Activated naive CD8-positive, alpha-beta T cell treated with anti-CD3 and anti-CD28 coated beads, Interleukin-2, amount 50 U/mL, for 16 hours (primary cell): ENCODE measurements at regions not wholly inside any gene's neighbourhood (a gene's known extent, or its start where the extent isn't known, plus 50 kb on each side); places are given as distances from the start of the nearest gene placed in this dataset.
A peak's percentile ranks its signal among the peaks of the same experiment; 100 is the strongest.
"Not testable (repeated sequence)": the region's sequence is repeated elsewhere in the genome, so short reads cannot be mapped to it uniquely, and the experiment has no call there.

ENCODE experiments used
- DNase-seq: peaks from one replicate; pipeline ENCODE4 v3.0.0-alpha.2; 2020; ENCODE audit warnings: low read depth, low spot score

DNA sequence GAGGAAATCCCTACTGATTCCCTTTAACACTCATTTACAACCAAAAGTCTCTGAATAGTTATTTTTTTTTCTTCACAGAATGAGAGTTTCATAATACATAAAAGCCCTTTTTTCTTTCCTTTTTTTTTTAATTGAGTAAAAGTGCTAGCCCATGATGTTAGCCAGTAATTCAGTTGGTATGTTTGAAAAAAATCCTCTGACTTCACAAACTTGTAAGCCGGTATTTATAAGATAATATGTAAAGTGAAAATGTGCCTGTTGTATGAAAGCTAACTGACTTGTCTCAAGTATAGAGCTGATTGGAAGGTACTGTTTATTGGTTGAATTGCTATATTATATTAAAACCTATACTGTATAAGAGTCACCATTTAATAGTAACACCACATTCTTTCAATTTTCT lies 70.2 kb upstream of the NEIL3 start:
- no peak for DNase-seq

DNA sequence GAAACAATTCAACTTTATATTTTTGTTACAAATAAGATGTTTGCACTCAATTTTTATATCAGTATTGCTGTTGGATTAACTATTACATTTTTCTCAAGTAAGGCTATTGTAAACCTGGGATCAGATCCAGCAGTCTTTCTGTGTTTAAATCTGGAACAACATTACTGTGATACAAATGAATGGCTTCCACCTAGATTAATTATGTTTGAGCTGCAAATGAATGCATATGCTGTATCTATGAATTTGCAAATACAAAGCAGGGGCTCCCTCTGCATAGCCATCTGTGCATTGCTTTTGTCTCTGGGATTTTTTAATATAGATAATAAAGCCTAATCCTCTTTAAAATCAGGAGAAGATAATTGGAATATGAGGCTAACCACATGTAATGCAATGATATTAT lies 69.8 kb upstream of the NEIL3 start:
- no peak for DNase-seq

DNA sequence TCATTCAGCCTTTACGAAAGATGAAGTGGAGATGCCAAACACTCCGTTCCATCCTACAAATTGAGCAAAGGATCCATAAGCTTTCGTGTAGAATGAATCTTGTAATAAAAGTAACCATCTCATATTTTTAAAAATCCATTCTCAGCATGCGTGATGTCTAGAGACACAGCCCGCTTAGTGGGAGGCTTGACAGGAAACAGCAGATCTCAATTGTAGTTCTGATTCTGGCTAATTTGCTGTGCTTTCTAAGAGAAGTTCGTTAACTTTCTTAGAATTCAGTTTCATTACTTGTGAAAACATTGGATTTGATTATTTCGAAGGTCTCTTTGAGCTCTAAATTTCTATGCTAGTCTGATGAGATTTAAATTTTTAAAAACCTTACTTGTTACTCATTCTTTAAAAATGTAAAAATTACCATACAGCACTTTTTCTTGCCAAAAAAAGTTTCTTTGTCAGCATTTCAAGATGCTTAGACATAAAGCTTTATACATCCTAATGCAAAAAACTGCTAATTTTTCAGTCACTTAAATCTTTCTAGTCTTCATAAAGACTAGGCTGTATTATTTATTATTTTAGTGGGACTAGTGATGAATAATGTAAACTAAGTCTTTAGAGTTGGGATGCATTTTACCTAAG lies 66.9 kb upstream of the NEIL3 start:
- no peak for DNase-seq

DNA sequence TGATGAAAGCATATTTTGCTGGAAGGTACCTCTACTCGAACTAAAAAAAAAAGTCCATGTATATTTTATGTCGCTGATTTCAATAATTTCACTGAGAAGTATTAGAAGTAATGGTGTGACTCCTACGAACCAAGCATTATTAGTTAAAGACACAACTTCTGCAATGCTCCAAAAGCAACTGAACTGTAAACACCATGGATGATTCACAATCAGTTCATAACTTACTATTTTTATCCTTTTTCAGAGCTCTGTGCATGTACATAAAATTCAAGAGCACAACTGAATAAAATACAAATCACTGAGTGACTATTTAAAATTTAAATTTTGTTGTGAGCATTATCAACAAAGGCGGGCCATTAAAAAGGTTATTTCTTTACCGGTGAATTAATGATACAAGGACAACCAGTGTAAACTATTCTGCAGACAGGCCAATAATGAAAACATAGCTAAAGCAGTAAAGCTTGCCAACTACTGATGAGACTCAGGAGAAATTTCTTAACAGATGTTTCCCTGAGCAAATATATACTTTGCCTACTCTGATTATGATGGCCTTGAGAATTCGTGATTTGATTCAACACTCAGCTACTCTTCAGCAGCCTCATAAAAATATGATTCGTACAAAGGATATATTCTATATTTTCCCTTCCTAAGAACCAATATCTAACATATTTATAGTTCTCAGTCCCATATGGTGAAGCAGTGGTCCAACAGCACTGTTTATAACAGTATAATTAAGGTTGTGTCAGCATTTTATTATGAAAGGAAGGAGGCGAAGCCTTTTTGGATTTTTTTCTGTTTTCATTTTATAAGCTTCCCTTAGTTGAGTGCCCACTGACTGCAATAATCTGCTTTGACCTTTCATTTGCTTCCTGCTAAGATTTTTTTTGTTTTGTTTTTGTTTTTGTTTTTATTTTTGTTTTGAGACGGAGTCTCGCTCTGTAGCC lies 62.8 kb upstream of the NEIL3 start:
- no peak for DNase-seq

DNA sequence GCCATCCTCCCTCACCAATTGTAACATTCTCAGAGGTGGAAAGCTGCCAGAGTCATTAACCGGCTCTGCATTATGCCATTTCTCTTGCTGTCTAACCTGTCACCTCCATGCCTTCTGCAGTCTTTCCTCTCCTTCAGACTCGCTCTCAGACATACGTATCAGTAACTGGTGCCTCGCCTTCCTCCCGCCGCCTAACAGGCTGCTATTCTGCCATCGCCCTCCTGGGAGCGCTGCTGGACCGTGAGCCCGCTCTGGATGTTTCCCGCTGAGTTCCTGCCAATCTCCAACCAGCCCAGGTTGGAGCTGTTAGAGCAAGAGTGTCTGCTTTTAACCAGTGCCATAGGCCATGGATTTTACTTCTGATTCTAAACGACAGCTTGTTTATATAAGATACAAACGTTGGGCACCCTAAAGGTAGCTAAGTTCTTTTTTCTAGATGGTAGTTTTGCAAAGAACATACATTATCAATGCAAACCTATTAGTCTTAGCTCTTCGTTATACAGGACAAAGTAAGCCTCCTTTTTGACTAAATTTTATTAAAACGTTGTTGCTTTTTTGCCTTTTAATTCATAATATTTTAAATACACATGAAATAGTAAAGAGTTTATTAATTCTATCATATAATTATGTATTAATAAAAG lies 59.5 kb upstream of the NEIL3 start:
- peak; percentile 5 for DNase-seq

DNA sequence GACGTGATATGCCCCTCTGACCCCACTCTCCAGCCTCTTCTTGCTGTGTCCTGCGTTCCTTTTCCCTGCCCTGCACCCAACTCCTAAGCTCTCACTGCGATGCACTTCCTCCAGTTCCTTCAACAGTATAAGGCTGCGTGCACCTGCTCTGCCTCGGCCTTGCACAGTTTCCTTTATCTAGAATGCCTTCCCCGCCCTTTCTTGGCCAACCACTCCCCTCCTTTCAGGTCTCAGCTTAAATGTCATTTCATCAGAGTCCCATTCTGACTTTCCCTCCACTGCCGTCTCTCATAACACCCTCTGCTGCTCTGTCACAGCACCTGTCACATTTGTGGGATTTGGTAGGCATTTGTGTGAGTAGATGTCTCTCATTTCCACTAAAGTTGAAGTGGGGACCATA lies 58.4 kb upstream of the NEIL3 start:
- no peak for DNase-seq

DNA sequence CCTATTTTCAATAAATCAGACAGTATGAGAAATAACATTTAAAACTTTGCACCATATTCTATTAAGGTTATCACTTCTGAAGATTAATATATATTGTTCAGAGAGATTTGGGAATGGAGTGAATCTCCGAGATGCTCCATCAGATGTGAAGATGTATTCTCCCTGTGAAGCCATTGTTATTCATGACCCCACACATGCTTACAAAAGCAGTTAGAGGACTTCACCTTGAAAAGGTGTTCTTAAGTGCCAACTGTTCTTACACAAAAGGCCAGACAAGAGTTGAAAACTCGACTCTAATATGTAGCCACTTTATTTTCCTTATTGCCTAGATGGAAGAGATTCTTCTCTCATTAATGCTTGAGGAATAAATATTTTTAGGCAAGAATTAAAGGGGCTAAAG lies 54.3 kb upstream of the NEIL3 start:
- DNase-seq = no peak

DNA sequence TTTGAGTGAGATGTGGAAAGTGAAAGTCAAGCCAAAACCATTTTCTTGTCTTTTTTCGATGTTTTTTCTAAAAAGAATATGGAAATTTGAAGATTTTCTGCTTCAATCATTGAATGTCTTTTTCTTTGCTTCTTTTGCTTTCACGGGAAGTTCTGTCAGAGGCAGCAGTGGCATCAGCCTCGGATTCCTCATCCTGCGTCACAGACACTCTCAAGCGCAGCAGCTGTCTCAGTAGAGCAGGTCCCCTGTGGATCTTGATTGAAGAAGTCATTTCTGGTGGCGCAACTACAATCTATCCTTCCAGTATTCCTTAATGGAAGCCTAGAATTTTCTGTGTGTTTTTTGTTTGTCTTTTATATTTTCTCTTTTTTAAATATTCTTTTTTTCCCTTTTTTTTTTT lies 52.7 kb upstream of the NEIL3 start:
- no peak for DNase-seq

DNA sequence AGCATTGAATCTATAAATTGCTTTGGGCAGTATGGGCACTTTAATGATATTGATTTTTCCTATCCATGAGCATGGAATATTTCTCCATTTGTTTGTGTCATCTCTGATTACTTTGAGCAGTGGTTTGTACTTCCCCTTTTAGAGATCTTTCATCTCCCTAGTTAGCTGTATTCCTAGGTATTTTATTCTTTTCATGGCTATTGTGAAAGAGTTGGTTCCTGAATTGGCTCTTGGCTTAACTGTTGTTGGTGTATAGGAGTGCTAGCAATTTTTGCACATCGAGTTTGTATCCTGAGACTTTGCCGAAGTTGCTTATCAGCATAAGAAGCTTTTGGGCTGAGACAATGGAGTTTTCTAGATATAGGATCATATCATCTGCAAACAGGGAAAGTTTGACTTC lies 50.2 kb upstream of the NEIL3 start:
- DNase-seq = not testable (repeated sequence)
